Pancreas (tissue), 10 donors: ENCODE measurements at regions not wholly inside any gene's neighbourhood (a gene's known extent, or its start where the extent isn't known, plus 50 kb on each side); places are given as distances from the start of the nearest gene placed in this dataset.

Experiments used
- ATAC-seq, 4 donors: fragments of 200-7000 bp; cut with Tn5 transposase; one replicate each; pipeline versions ENCODE4 v1.8.0 to v1.9.1; 2020; ENCODE audit warnings: mild to moderate bottlenecking in 4 of 4, moderate library complexity in 4 of 4
- DNase-seq, 6 donors: peaks; one replicate each; pipeline ENCODE4 v3.0.0-alpha.2; 2020
- FAIRE-seq: peaks from 2 replicates; lab custom pipeline; 2012; peaks lifted over from hg19 to GRCh38; lab: Jason Lieb, UNC
- H3K27ac ChIP-seq, 4 donors: fragments of 200-600 bp; sonication (generic); 1 replicate in 3 of 4; 2 replicates in 1 of 4; pipeline versions ENCODE4 v1.5.0 to v1.8.0; 2020
- H3K27me3 ChIP-seq, 4 donors: fragments of 200-600 bp; one replicate each; pipeline ENCODE4 v1.8.0; 2021
- H3K36me3 ChIP-seq, 3 donors: fragments of 200-600 bp; sonication (generic) in 1 of 3; one replicate each; pipeline versions ENCODE4 v1.5.0 to v1.8.0; 2020 to 2021
- H3K4me1 ChIP-seq, 3 donors: fragments of 200-600 bp; one replicate each; pipeline ENCODE4 v1.8.0; 2021
- H3K4me3 ChIP-seq, 4 donors: fragments of 200-600 bp; sonication (generic) in 2 of 4; one replicate each; pipeline versions ENCODE4 v1.5.0 to v1.8.0; 2020 to 2021
- H3K9me3 ChIP-seq, 4 donors: fragments of 200-600 bp; one replicate each; pipeline ENCODE4 v1.8.0; 2021
- CTCF ChIP-seq, 4 donors: fragments of 200-600 bp; sonication (generic) in 3 of 4; IDR thresholded peaks; one replicate each; pipeline versions ENCODE4 v1.5.0 to v1.8.0; 2021; ENCODE audit warnings: antibody characterized with exemption in 4 of 4
- WGBS, 2 donors: extraction: QIAGEN DNeasy Blood & Tissue Kit; methylation state at CpG; one replicate each; pipeline ENCODE4 v1.1.7; 2013; 5-methylcytosine and 5-hydroxymethylcytosine counted together
- intact Hi-C, 3 donors: fragments of 100-400 bp; cut with DNase I; formaldehyde crosslinking; loops; one replicate each; pipeline versions ENCODE4 v1.11.1 to v1.14.2; 2022
- donor health status: healthy with polysubstance abuse.
- donor health status: DM: no; HTN: no; CAD: no; lungs with moderate emphysema.
- donor health status: DM: no; HTN: no; CAD: no.
- donor health status: control.
- donor health status: control.
- donor health status: Bipolar disorder and iron deficiency.
- donor health status: DM: yes; HTN: yes; CAD: no.
- donor health status: DM: no; HTN: no; CAD: no.
- donor health status: DM: no; HTN: no; CAD: no.
- donor health status: DM: yes; HTN: yes; CAD: no.

GRCh38 chrX:5015451-5015850 is 1213.2 kb downstream of the NLGN4X start:
- no peak overlapping the region for H3K4me3 ChIP-seq
- intact Hi-C loops, result no loop called here
- H3K27ac ChIP-seq, result no peak overlapping the region
- DNase-seq, result no peak
- peaks cover 0 to 3% (median 0%) of the 10 kb centered on the region in 4 donors for H3K27me3 ChIP-seq
- H3K36me3 ChIP-seq, result no peaks in the 10 kb centered on the region
- H3K9me3 ChIP-seq, result no peaks in the 10 kb centered on the region
- 65 to 67% methylated on average over 2 of the region's 2 CpGs for WGBS, 2 donors
- FAIRE-seq, result no peak
- no peak for ATAC-seq
- no peaks in the 10 kb centered on the region for H3K4me1 ChIP-seq
- TF ChIP-seq CTCF (IDR thresholded peaks at IDR 0.05), result no peak

- no peaks in the 10 kb centered on the region for H3K27me3 ChIP-seq
- DNase-seq (no peak), ATAC-seq (no peak), FAIRE-seq (no peak)
- intact Hi-C loops, result no loop called here
- no peak for TF ChIP-seq CTCF (IDR thresholded peaks at IDR 0.05)
- H3K9me3 ChIP-seq, result no peaks in the 10 kb centered on the region
- WGBS, 2 donors, result 76 to 82% methylated on average over 1 of the region's 1 CpG
- no peak overlapping the region for H3K4me3 ChIP-seq
- no peak overlapping the region for H3K27ac ChIP-seq
- H3K4me1 ChIP-seq, result no peaks in the 10 kb centered on the region
- no peaks in the 10 kb centered on the region for H3K36me3 ChIP-seq
Observed at GRCh38 chrX:4994855-4995254, 1233.8 kb downstream of the NLGN4X start.

- no peak for ATAC-seq
- whole genome bisulfite sequencing, 2 donors, result 46 to 57% methylated on average over 1 of the region's 1 CpG
- intact Hi-C loops, result no loop called here
Observed at GRCh38 chrX:4978613-4979012, 1250.1 kb downstream of the NLGN4X start.

GRCh38 chrX:4971646-4972045 is 1257.0 kb downstream of the NLGN4X start:
- intact Hi-C loops, result no loop called here
- FAIRE-seq (peak; percentile 20), ATAC-seq (no peak), DNase-seq (no peak)
- no peak overlapping the region for H3K27ac ChIP-seq
- H3K4me3 ChIP-seq, result no peak overlapping the region
- no peaks in the 10 kb centered on the region for H3K4me1 ChIP-seq
- H3K36me3 ChIP-seq, result no peaks in the 10 kb centered on the region
- TF ChIP-seq CTCF (IDR thresholded peaks at IDR 0.05), result no peak
- WGBS, 2 donors, result 52 to 60% methylated on average over 2 of the region's 2 CpGs
- H3K27me3 ChIP-seq, result no peaks in the 10 kb centered on the region
- H3K9me3 ChIP-seq, result no peaks in the 10 kb centered on the region

More at GRCh38 chrX:4978613-4979012, 1250.1 kb downstream of the NLGN4X start:
- FAIRE-seq, result peak; percentile 65
- TF ChIP-seq CTCF (IDR thresholded peaks at IDR 0.05), result no peak
- no peaks in the 10 kb centered on the region for H3K27me3 ChIP-seq
- H3K4me3 ChIP-seq, result no peak overlapping the region
- no peaks in the 10 kb centered on the region for H3K36me3 ChIP-seq
- H3K4me1 ChIP-seq, result no peaks in the 10 kb centered on the region
- H3K27ac ChIP-seq, result no peak overlapping the region
- no peak for DNase-seq
- H3K9me3 ChIP-seq, result no peaks in the 10 kb centered on the region

GRCh38 chrX:4964112-4964511 is 1250.7 kb upstream of the PRKX start:
- ATAC-seq, result no peak
- WGBS, 2 donors, result 41 to 46% methylated on average over 3 of the region's 3 CpGs
- Histone ChIP-seq H3K4me1 (no peaks in the 10 kb centered on the region), H3K4me3 (no peak overlapping the region), H3K36me3 (no peaks in the 10 kb centered on the region), H3K27me3 (no peaks in the 10 kb centered on the region), H3K9me3 (no peaks in the 10 kb centered on the region), H3K27ac (no peak overlapping the region)
- DNase-seq, result no peak
- FAIRE-seq, result no peak
- intact Hi-C loops, result no loop called here
- no peak for TF ChIP-seq CTCF (IDR thresholded peaks at IDR 0.05)
